Esophagus mucosa (tissue), 1 donor: ENCODE measurements at regions not wholly inside any gene's neighbourhood (a gene's known extent, or its start where the extent isn't known, plus 50 kb on each side); places are given as distances from the start of the nearest gene placed in this dataset.
"Not testable (repeated sequence)": the region's sequence is repeated elsewhere in the genome, so short reads cannot be mapped to it uniquely, and the experiment has no call there.

Source experiments
- ATAC-seq: fragments of 200-7000 bp; cut with Tn5 transposase; one replicate; pipeline ENCODE4 v1.9.1; 2020
- donor health status: DM: yes; HTN: yes; CAD: no.

GRCh38 chr1:102659876-102660483 is 448.3 kb downstream of the COL11A1 start:
- ATAC-seq, result not testable (repeated sequence)

GRCh38 chr1:102655034-102655433 is 453.3 kb downstream of the COL11A1 start:
- no peak for ATAC-seq

DNA sequence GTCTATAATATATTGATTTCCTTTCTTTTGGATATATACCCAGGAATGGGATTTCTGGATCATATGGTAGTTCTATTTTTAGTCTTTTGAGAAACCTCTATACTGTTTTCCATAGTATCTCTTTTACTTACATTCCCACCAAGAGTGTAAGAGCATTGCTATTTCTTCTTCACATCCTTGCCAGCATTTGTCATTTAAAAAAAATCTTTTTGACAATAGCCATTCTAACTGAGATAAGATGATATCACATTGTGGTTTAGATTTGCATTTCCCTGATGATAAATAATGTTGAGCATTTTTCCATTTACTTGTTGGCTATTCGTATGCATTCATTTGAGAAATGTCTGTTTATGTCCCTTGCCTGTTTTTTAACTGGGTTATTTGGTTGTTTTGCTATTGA is 467.4 kb downstream of the COL11A1 start:
- ATAC-seq, result no peak

DNA sequence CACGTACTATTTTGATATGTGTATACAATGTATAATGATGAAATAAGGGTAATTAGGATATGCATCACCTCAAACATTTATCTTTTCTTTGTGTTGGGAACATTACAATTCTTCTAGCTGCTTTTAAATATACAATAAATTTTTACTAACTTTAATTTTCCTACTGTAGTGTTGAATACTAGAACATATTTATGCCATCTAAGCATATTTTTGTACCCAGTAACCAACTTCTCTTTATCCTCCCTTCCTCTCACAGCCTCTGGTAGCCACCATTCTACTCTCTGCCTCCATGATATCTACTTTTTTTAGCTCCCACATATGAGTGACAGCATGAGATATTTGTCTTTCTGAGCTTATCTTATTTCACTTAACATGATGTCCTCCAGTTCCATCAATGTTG is 468.0 kb downstream of the COL11A1 start:
- ATAC-seq, result no peak

- ATAC-seq, result no peak
Observed at GRCh38 chr1:102631691-102632090, 476.6 kb downstream of the COL11A1 start.

DNA sequence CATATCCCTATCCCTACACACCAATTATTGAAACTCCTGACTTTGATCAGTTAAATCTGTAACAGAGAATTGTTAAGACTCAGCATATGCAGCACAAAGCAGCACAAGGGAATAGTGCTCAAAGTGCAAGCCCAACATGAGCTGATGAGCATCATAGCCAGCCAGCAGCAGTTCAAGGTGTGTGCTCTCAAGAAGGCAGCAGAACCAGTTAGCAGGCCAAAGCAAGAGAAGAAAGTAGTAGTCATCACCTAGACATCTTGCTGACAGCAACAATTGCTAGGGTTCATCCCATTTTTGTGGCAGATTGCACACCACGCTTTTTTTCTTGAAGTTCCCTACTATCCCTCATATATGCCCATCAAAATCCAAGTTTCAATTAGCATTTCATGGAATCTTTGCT is 478.3 kb downstream of the COL11A1 start:
- no peak for ATAC-seq

DNA sequence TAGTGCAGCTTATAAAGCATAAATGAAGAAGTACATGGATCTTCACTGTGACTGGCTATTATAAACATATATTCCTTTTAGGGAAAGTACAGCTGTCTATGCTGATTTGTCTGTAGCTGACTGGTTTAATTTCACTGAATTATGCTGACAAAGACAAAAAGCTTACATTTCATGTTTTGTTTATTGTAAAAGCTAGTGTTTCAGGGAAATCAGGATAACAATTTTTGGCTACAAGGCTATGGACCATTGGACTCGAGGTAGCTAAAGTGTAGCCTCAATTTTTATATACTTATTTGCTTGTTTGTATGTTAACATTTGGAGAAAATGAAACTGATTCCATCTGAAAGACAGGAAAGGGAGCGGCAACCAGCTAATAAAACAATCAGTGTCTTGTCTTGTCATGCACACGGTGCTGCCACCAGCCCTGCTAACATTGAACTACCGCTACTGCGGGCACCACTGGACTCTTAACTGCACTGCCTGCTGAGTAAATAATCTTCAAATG is 480.2 kb downstream of the COL11A1 start:
- ATAC-seq, result no peak

DNA sequence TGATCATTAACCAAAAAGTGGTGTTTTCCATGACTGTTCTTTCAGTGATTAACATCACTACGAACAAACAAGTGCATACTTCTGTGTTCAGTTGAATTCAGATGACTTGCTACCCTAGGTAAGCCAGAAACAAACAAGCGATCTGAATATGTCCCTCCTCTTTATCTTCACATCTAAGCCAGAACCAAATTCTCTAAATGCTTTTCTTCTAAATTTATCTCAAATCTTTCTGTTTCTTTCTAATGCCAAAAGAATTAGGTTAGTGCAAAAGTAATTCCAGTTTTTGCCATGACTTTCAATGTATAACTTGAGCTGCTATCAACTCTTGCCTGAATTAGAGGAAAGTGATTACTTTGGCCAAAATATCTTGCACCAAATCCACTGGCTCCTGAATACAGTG is 481.2 kb downstream of the COL11A1 start:
- ATAC-seq, result no peak

GRCh38 chr1:102615896-102616295 is 492.4 kb downstream of the COL11A1 start:
- no peak for ATAC-seq

DNA sequence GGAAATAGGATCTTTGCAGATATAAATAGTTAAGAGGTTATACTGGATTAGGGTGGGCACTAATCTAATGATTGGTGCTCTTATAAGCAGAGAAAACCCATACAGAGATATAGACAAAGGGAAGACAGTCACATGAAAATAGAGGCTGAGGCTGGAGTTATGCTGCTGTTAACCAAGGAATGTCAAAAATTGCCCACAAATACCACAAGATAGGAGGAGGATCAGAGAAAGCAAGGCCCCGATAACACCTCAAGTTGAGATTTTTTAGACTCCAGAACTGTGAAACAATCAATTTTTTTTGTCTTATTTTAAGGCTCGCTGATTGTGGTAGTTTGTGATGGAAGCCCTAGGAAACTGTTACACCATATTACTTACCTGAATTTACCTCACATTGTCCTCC is 513.2 kb downstream of the COL11A1 start:
- no peak for ATAC-seq

DNA sequence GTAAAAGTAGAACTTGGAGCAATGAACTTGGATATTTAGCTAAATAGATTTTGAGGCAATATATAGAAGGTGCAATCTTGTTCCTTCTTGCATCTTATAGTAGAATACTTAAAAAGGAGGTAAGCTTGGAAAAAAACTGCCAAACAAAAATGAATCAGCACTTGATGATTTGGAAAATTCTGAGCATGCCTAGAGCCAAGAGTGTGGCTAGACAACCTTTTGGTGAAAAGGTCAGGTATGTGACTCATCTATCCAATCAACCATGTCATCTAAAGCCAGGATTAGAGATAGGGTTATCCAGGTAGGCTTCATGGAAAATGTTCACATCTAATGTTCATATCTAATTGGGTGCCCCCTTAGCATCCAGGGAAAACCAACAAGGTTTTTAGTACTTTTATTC is 515.0 kb downstream of the COL11A1 start:
- no peak for ATAC-seq

GRCh38 chr1:102588536-102588935 is 519.8 kb downstream of the COL11A1 start:
- ATAC-seq, result no peak

GRCh38 chr1:102586022-102586421 is 522.3 kb downstream of the COL11A1 start:
- ATAC-seq, result no peak

DNA sequence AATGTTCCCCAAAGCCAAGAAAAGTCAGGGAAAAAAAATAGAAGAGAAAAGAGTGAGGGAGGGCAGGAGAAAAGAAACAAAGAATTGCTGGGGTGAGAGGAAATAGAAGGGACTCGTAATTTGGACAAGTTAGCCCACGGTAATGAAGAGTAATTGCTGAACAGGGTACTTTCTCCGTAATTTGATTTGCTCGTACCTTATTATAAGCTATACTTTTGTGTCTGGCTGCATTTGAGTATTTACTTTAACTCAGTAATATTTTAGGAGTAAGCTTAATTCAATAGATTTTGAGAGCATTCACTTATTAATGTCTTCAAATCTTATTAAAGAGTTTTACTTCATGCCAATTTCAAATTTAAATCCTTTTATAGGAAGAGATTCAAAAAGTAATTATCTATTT is 527.5 kb downstream of the COL11A1 start:
- no peak for ATAC-seq

DNA sequence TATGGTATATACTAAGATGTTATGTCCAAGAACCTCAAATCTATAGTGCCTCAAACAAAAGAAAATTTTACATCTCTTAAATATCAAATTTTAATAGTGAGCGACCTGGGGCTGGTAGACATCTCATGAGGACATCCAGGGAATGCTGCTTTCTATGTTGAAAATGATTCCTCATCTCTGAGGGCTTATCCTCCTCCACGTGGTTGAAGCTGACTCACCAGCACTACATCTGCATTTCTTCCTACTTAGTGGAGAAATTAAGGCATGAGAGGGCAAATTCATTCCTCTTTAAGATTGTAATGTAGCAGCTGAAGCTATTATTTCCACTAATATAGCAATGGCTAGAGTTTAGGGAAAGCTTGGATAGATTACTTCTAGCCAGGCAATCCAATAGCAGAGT is 529.5 kb downstream of the COL11A1 start:
- no peak for ATAC-seq

- no peak for ATAC-seq
Observed at GRCh38 chr1:102572637-102573036, 535.7 kb downstream of the COL11A1 start.

DNA sequence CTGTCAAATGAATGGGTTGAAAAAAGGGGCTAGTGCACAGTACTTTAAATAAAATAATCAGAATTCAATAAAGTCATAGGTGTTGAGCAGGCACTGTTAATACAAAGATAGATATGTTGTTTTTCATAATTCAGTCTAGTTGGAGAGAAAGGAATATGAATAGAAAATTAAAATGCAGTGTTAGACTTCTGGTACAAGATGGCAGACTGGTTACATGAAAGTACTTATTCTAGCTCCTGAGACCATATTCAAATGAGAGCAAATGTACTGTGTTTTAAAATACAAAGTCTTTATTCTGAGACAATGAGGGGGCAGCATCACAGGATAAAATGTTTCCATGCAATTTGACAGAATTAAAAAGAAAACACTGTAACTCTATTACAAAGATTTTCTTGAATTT is 542.1 kb downstream of the COL11A1 start:
- no peak for ATAC-seq

DNA sequence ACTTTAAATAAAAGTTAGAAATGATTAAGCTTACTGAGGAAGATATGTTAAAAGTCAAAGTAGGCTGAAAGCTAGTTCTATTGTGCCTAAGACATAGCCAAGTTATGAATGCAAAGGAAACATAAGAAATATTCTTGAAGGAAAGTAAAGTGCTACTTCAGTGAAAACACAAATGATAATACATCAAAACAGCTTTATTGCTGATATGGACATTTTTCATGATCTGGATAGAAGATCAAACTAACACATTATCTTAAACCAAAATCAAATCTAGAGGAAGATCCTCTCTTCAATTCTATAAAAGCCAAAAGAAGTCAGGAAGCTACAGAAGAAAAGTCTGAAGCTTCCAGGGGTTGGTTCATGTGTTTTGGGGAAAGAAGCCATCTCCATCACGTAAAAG is 545.9 kb downstream of the COL11A1 start:
- ATAC-seq, result no peak

- no peak for ATAC-seq
Observed at GRCh38 chr1:102550729-102551384, 554.1 kb upstream of the OLFM3 start.

GRCh38 chr1:102546251-102546650 is 549.5 kb upstream of the OLFM3 start:
- no peak for ATAC-seq

GRCh38 chr1:102535829-102536505 is 539.2 kb upstream of the OLFM3 start:
- ATAC-seq, result no peak

- no peak for ATAC-seq
Observed at GRCh38 chr1:102531036-102531435, 534.3 kb upstream of the OLFM3 start.

- ATAC-seq, result no peak
Observed at GRCh38 chr1:102529446-102529845, 532.7 kb upstream of the OLFM3 start.

DNA sequence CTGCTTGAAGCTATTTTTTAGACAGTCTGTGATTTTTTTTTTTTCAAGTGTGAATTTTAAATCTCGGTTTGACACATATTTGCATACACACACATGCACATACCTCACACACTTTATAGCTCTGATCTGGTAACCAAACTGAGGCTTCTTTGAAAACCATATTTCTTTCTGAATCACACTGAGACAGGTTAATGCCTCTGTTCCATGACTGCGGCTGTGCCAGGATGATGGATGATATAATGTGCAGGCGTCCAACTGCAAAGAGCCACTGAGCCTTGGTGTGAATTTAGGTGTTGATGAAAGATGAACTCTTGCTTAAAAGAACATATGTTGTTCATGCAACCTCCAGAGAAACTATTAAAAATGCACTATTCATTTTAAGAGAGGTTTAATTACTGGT is 504.0 kb upstream of the OLFM3 start:
- ATAC-seq, result no peak
